ENCODE measurements at regions not wholly inside any gene's neighbourhood (a gene's known extent, or its start where the extent isn't known, plus 50 kb on each side); places are given as distances from the start of the nearest gene placed in this dataset.

GRCh38 chr16:63933841-63934240 is 1188.0 kb downstream of the CDH11 start:
- Histone ChIP-seq H3K4me3 (no peak overlapping the region), H3K27ac (no peak overlapping the region), H3K4me1 (no peaks in the 10 kb centered on the region), H3K36me3 (no peaks in the 10 kb centered on the region), H3K9me3 (no peaks in the 10 kb centered on the region), H3K27me3 (no peaks in the 10 kb centered on the region)
- no peak for DNase-seq (ENCODE audit: low spot score in 2 of 2)
- no peak for TF ChIP-seq CTCF (IDR thresholded peaks at IDR 0.05)
- intact Hi-C loops (cut with DNase I) = no loop called here

- Histone ChIP-seq H3K27me3 (no peaks in the 10 kb centered on the region), H3K4me3 (no peak overlapping the region), H3K4me1 (no peaks in the 10 kb centered on the region), H3K9me3 (no peaks in the 10 kb centered on the region), H3K36me3 (no peaks in the 10 kb centered on the region), H3K27ac (no peak overlapping the region)
- intact Hi-C loops (cut with DNase I) = no loop called here
- no peak for DNase-seq (ENCODE audit: low spot score in 2 of 2)
- no peak for TF ChIP-seq CTCF (IDR thresholded peaks at IDR 0.05)
Observed at GRCh38 chr16:63928421-63928820, 1193.4 kb downstream of the CDH11 start.

- TF ChIP-seq CTCF (IDR thresholded peaks at IDR 0.05) = no peak
- Histone ChIP-seq H3K4me3 (no peak overlapping the region), H3K4me1 (no peaks in the 10 kb centered on the region), H3K27me3 (no peaks in the 10 kb centered on the region), H3K9me3 (no peaks in the 10 kb centered on the region), H3K27ac (no peak overlapping the region), H3K36me3 (no peaks in the 10 kb centered on the region)
- intact Hi-C loops (cut with DNase I) = no loop called here
- DNase-seq (ENCODE audit: low spot score in 2 of 2) = no peak
Observed at GRCh38 chr16:63925221-63925620, 1196.6 kb downstream of the CDH11 start.

- no peak for TF ChIP-seq CTCF (IDR thresholded peaks at IDR 0.05)
- Histone ChIP-seq H3K27ac (no peak overlapping the region), H3K9me3 (no peaks in the 10 kb centered on the region), H3K4me1 (no peaks in the 10 kb centered on the region), H3K4me3 (no peak overlapping the region), H3K36me3 (no peaks in the 10 kb centered on the region), H3K27me3 (no peaks in the 10 kb centered on the region)
- no peak for DNase-seq (ENCODE audit: low spot score in 2 of 2)
- intact Hi-C loops (cut with DNase I) = no loop called here
Observed at GRCh38 chr16:63922560-63922959, 1199.3 kb downstream of the CDH11 start.

- Histone ChIP-seq H3K4me3 (no peak overlapping the region), H3K36me3 (no peaks in the 10 kb centered on the region), H3K4me1 (no peaks in the 10 kb centered on the region), H3K27ac (no peak overlapping the region), H3K9me3 (no peaks in the 10 kb centered on the region), H3K27me3 (no peaks in the 10 kb centered on the region)
- no peak for DNase-seq (ENCODE audit: low spot score in 2 of 2)
- no peak for TF ChIP-seq CTCF (IDR thresholded peaks at IDR 0.05)
- intact Hi-C loops (cut with DNase I) = no loop called here
Observed at GRCh38 chr16:63921737-63922295, 1200.0 kb downstream of the CDH11 start.

- no peaks in the 10 kb centered on the region for H3K27me3 ChIP-seq
- no peak for DNase-seq (ENCODE audit: low spot score in 2 of 2)
- H3K9me3 ChIP-seq = no peaks in the 10 kb centered on the region
- H3K4me3 ChIP-seq = no peak overlapping the region
- intact Hi-C loops (cut with DNase I) = no loop called here
- TF ChIP-seq CTCF (IDR thresholded peaks at IDR 0.05) = no peak
- no peak overlapping the region for H3K27ac ChIP-seq
- no peaks in the 10 kb centered on the region for H3K4me1 ChIP-seq
- no peaks in the 10 kb centered on the region for H3K36me3 ChIP-seq
Observed at GRCh38 chr16:63913290-63913689, 1208.6 kb downstream of the CDH11 start.

Data from ascending aorta (tissue), 2 donors.